ENCODE measurements at regions not wholly inside any gene's neighbourhood (a gene's known extent, or its start where the extent isn't known, plus 50 kb on each side); places are given as distances from the start of the nearest gene placed in this dataset.

GRCh38 chr3:76954412-76954811, 85.5 kb upstream of the ROBO2 start:
- no peak for DNase-seq
- intact Hi-C loops (cut with DNase I), result no loop called here

- no peak for DNase-seq
- intact Hi-C loops (cut with DNase I), result no loop called here
Observed at GRCh38 chr3:76958274-76958673, 81.6 kb upstream of the ROBO2 start.

GRCh38 chr3:76958861-76959260, 81.0 kb upstream of the ROBO2 start:
- DNase-seq, result no peak
- intact Hi-C loops (cut with DNase I), result no loop called here

GRCh38 chr3:76961284-76961683, 78.6 kb upstream of the ROBO2 start:
- no peak for DNase-seq
- intact Hi-C loops (cut with DNase I), result no loop called here

GRCh38 chr3:76965122-76965725, 74.7 kb upstream of the ROBO2 start:
- no peak for DNase-seq
- intact Hi-C loops (cut with DNase I), result no loop called here

- intact Hi-C loops (cut with DNase I), result no loop called here
- DNase-seq, result no peak
Observed at GRCh38 chr3:76969471-76969870, 70.4 kb upstream of the ROBO2 start.

GRCh38 chr3:76969996-76970615, 69.8 kb upstream of the ROBO2 start:
- no peak for DNase-seq
- intact Hi-C loops (cut with DNase I), result no loop called here

- DNase-seq, result no peak
- intact Hi-C loops (cut with DNase I), result no loop called here
Observed at GRCh38 chr3:76972624-76973296, 67.1 kb upstream of the ROBO2 start.

GRCh38 chr3:76976996-76977395, 62.9 kb upstream of the ROBO2 start:
- intact Hi-C loops (cut with DNase I), result no loop called here
- no peak for DNase-seq

GRCh38 chr3:76985645-76986044, 54.3 kb upstream of the ROBO2 start:
- intact Hi-C loops (cut with DNase I), result no loop called here
- no peak for DNase-seq

- peak in 13 of 42 donors; percentile 4 to 41 (median 18) for DNase-seq
- intact Hi-C loops (cut with DNase I), result no loop called here
Observed at GRCh38 chr3:76986876-76987474, 52.9 kb upstream of the ROBO2 start.

Data from head of caudate nucleus (tissue), 42 donors.